Mesenchymal stem cell (in vitro differentiated cells and primary cell): ENCODE measurements at regions not wholly inside any gene's neighbourhood (a gene's known extent, or its start where the extent isn't known, plus 50 kb on each side); places are given as distances from the start of the nearest gene placed in this dataset.

Experiments used
- DNase-seq: peaks from one replicate; pipeline ENCODE4 v3.0.0-alpha.2; 2013
- H2AFZ ChIP-seq: one replicate; pipeline ENCODE4 v1.6.1; 2013; ENCODE audit warnings: low read depth, mild to moderate bottlenecking, control low read depth, inconsistent platforms, low read length, moderate library complexity
- H2AK5ac ChIP-seq: 2 replicates; pipeline ENCODE4 v1.6.1; 2013; ENCODE audit warnings: low read length, moderate library complexity, mild to moderate bottlenecking, inconsistent platforms; ENCODE audit not compliant: severe bottlenecking
- H2BK120ac ChIP-seq: one replicate; pipeline ENCODE4 v1.6.1; 2013; ENCODE audit warnings: low read depth, mild to moderate bottlenecking, inconsistent platforms, low read length, moderate library complexity
- H2BK12ac ChIP-seq, 2 experiments: one replicate each; pipeline ENCODE4 v1.6.1; 2013; ENCODE audit warnings: inconsistent platforms in 2 of 2, low read length in 2 of 2, mild to moderate bottlenecking in 2 of 2, moderate library complexity in 2 of 2, control low read depth in 1 of 2
- H2BK15ac ChIP-seq: one replicate; pipeline ENCODE4 v1.6.1; 2013; ENCODE audit warnings: mild to moderate bottlenecking, low read depth, inconsistent platforms; ENCODE audit not compliant: poor library complexity, severe bottlenecking
- H2BK5ac ChIP-seq: 2 replicates; pipeline ENCODE4 v1.6.1; 2013; ENCODE audit warnings: low read depth, mild to moderate bottlenecking, low read length, control low read depth, inconsistent platforms; ENCODE audit not compliant: poor library complexity, severe bottlenecking
- H3K14ac ChIP-seq, 2 experiments: one replicate each; pipeline ENCODE4 v1.6.1; 2013; ENCODE audit warnings: inconsistent platforms in 2 of 2, low read length in 2 of 2, control low read depth in 1 of 2, mild to moderate bottlenecking in 1 of 2, moderate library complexity in 1 of 2
- H3K18ac ChIP-seq, 2 experiments: one replicate each; pipeline ENCODE4 v1.6.1; 2013; ENCODE audit warnings: inconsistent platforms in 2 of 2, low read length in 2 of 2, control low read depth in 1 of 2, low read depth in 1 of 2, mild to moderate bottlenecking in 1 of 2
- H3K23ac ChIP-seq, 2 experiments: one replicate each; pipeline ENCODE4 v1.6.1; 2013; ENCODE audit warnings: inconsistent platforms in 2 of 2, low read length in 2 of 2, mild to moderate bottlenecking in 2 of 2, moderate library complexity in 2 of 2, control low read depth in 1 of 2
- H3K27ac ChIP-seq: 2 replicates; pipeline ENCODE4 v1.5.1; 2013; ENCODE audit warnings: mild to moderate bottlenecking, moderate library complexity, low read length, control low read depth, inconsistent platforms; ENCODE audit not compliant: poor library complexity, severe bottlenecking
- H3K27me3 ChIP-seq, 2 experiments: 2 replicates each; pipeline versions ENCODE4 v1.6.1 to v1.7.0; 2013; ENCODE audit warnings: low read length in 2 of 2, mild to moderate bottlenecking in 2 of 2, moderate library complexity in 2 of 2, control low read depth in 1 of 2, inconsistent platforms in 1 of 2; ENCODE audit not compliant: control insufficient read depth in 1 of 2, insufficient read depth in 1 of 2
- H3K36me3 ChIP-seq, 2 experiments: 2 replicates each; pipeline versions ENCODE4 v1.6.1 to v1.7.0; 2013; ENCODE audit warnings: low read length in 2 of 2, control low read depth in 1 of 2, inconsistent platforms in 1 of 2, low read depth in 1 of 2, mild to moderate bottlenecking in 1 of 2; ENCODE audit not compliant: insufficient read depth in 2 of 2, control insufficient read depth in 1 of 2
- H3K4ac ChIP-seq, 2 experiments: one replicate each; pipeline ENCODE4 v1.6.1; 2013; ENCODE audit warnings: inconsistent platforms in 2 of 2, low read length in 2 of 2, mild to moderate bottlenecking in 2 of 2, moderate library complexity in 2 of 2, control low read depth in 1 of 2, low read depth in 1 of 2
- H3K4me1 ChIP-seq: 2 replicates; pipeline ENCODE4 v1.6.1; 2013; ENCODE audit warnings: low read depth, low read length, control low read depth; ENCODE audit not compliant: control insufficient read depth, insufficient read depth
- H3K4me2 ChIP-seq: 2 replicates; pipeline ENCODE4 v1.6.1; 2013; ENCODE audit warnings: low read length, mild to moderate bottlenecking, inconsistent platforms; ENCODE audit not compliant: poor library complexity, severe bottlenecking
- H3K4me3 ChIP-seq, 2 experiments: 2 replicates each; pipeline versions ENCODE4 v1.5.1 to v1.7.0; 2013; ENCODE audit warnings: low read length in 2 of 2, mild to moderate bottlenecking in 2 of 2, control low read depth in 1 of 2, low read depth in 1 of 2; ENCODE audit not compliant: insufficient read depth in 1 of 2
- H3K79me1 ChIP-seq: replicated peaks from 2 replicates; pipeline ENCODE4 v1.6.1; 2013; ENCODE audit warnings: mild to moderate bottlenecking, control low read depth, low read length, inconsistent platforms; ENCODE audit not compliant: poor library complexity, severe bottlenecking
- H3K9ac ChIP-seq: 2 replicates; pipeline ENCODE4 v1.7.0; 2013; ENCODE audit warnings: mild to moderate bottlenecking, low read length, moderate library complexity
- H3K9me3 ChIP-seq: 2 replicates; pipeline ENCODE4 v1.7.0; 2013; ENCODE audit warnings: mild to moderate bottlenecking, low read length; ENCODE audit not compliant: control insufficient read depth
- H4K8ac ChIP-seq: one replicate; pipeline ENCODE4 v1.6.1; 2013; ENCODE audit warnings: inconsistent platforms, mild to moderate bottlenecking, low read length, moderate library complexity
- H4K91ac ChIP-seq: one replicate; pipeline ENCODE4 v1.6.1; 2013; ENCODE audit warnings: mild to moderate bottlenecking, low read length, inconsistent platforms
- WGBS: methylation state at CpG from one replicate; pipeline ENCODE4 v1.1.7; 2013; ENCODE audit warnings: mixed read lengths; 5-methylcytosine and 5-hydroxymethylcytosine counted together

GRCh38 chr14:23723911-23724310 lies 87.7 kb downstream of the DHRS2 start:
- Histone ChIP-seq H3K27me3 (peaks cover 0 to 6% of the 10 kb centered on the region in 2 experiments), H4K91ac (no peak overlapping the region), H3K4ac (no peak overlapping the region), H3K18ac (no peak overlapping the region), H3K4me3 (no peak overlapping the region), H3K9ac (no peak overlapping the region), H3K9me3 (no peaks in the 10 kb centered on the region), H2BK5ac (no peak overlapping the region), H4K8ac (no peak overlapping the region), H2BK12ac (no peak overlapping the region), H2BK15ac (no peak overlapping the region), H2AK5ac (no peak overlapping the region), H3K23ac (no peak overlapping the region), H2AFZ (no peak overlapping the region), H3K36me3 (no peaks in the 10 kb centered on the region), H3K27ac (no peak overlapping the region), H3K4me1 (no peaks in the 10 kb centered on the region), H2BK120ac (no peak overlapping the region), H3K14ac (no peak overlapping the region), H3K79me1 (no peaks in the 10 kb centered on the region), H3K4me2 (no peak overlapping the region)
- no peak for DNase-seq
- WGBS: 20% methylated on average over 1 of the region's 3 CpGs

- WGBS: 55% methylated on average over 3 of the region's 3 CpGs
- Histone ChIP-seq H3K14ac (no peak overlapping the region), H2BK15ac (no peak overlapping the region), H3K4ac (no peak overlapping the region), H3K27ac (no peak overlapping the region), H2AFZ (no peak overlapping the region), H2BK5ac (no peak overlapping the region), H4K91ac (no peak overlapping the region), H3K27me3 (peaks cover 0 to 20% of the 10 kb centered on the region in 2 experiments), H3K79me1 (no peaks in the 10 kb centered on the region), H3K9ac (no peak overlapping the region), H4K8ac (no peak overlapping the region), H3K36me3 (no peaks in the 10 kb centered on the region), H2BK12ac (no peak overlapping the region), H3K4me1 (no peaks in the 10 kb centered on the region), H3K4me2 (no peak overlapping the region), H3K18ac (no peak overlapping the region), H2AK5ac (no peak overlapping the region), H3K23ac (no peak overlapping the region), H2BK120ac (no peak overlapping the region), H3K9me3 (no peaks in the 10 kb centered on the region), H3K4me3 (no peak overlapping the region)
- no peak for DNase-seq
These were observed 89.4 kb downstream of the DHRS2 start for GRCh38 chr14:23725528-23725927.

GRCh38 chr14:23725980-23726710 lies 90.0 kb downstream of the DHRS2 start:
- H3K4ac ChIP-seq: no peak overlapping the region
- no peak overlapping the region for H4K91ac ChIP-seq
- no peak overlapping the region for H4K8ac ChIP-seq
- WGBS: 80% methylated on average over 12 of the region's 16 CpGs
- no peak overlapping the region for H2BK12ac ChIP-seq
- H3K9ac ChIP-seq: no peak overlapping the region
- H3K18ac ChIP-seq: no peak overlapping the region
- no peaks in the 10 kb centered on the region for H3K4me1 ChIP-seq
- no peak overlapping the region for H3K4me3 ChIP-seq
- H2BK15ac ChIP-seq: no peak overlapping the region
- H3K27me3 ChIP-seq: peaks cover 0 to 27% of the 10 kb centered on the region in 2 experiments
- DNase-seq: no peak
- no peak overlapping the region for H2AFZ ChIP-seq
- no peak overlapping the region for H2BK120ac ChIP-seq
- H3K4me2 ChIP-seq: no peak overlapping the region
- no peak overlapping the region for H2BK5ac ChIP-seq
- H3K9me3 ChIP-seq: no peaks in the 10 kb centered on the region
- no peak overlapping the region for H3K23ac ChIP-seq
- H3K27ac ChIP-seq: no peak overlapping the region
- H3K14ac ChIP-seq: no peak overlapping the region
- no peaks in the 10 kb centered on the region for H3K36me3 ChIP-seq
- H3K79me1 ChIP-seq: no peaks in the 10 kb centered on the region
- no peak overlapping the region for H2AK5ac ChIP-seq

GRCh38 chr14:23727566-23728335 lies 91.6 kb downstream of the DHRS2 start:
- Histone ChIP-seq H3K4me1 (no peaks in the 10 kb centered on the region), H3K36me3 (no peaks in the 10 kb centered on the region), H3K9ac (no peak overlapping the region), H3K27me3 (peaks cover 0 to 35% of the 10 kb centered on the region in 2 experiments), H3K9me3 (no peaks in the 10 kb centered on the region), H3K27ac (no peak overlapping the region), H4K8ac (no peak overlapping the region), H2BK120ac (no peak overlapping the region), H4K91ac (no peak overlapping the region), H2BK15ac (no peak overlapping the region), H2BK12ac (no peak overlapping the region), H3K79me1 (no peaks in the 10 kb centered on the region), H3K18ac (no peak overlapping the region), H3K23ac (no peak overlapping the region), H3K4ac (no peak overlapping the region), H2AK5ac (no peak overlapping the region), H3K14ac (no peak overlapping the region), H3K4me2 (no peak overlapping the region), H2AFZ (no peak overlapping the region), H2BK5ac (no peak overlapping the region), H3K4me3 (no peak overlapping the region)
- peak; percentile 3 for DNase-seq
- 71% methylated on average over 5 of the region's 5 CpGs for WGBS
